Kidney capillary endothelial cell (primary cell): ENCODE measurements at regions not wholly inside any gene's neighbourhood (a gene's known extent, or its start where the extent isn't known, plus 50 kb on each side); places are given as distances from the start of the nearest gene placed in this dataset.
"Not testable (repeated sequence)": the region's sequence is repeated elsewhere in the genome, so short reads cannot be mapped to it uniquely, and the experiment has no call there.

ENCODE experiments used
- DNase-seq: peaks from one replicate; pipeline ENCODE4 v3.0.0-alpha.2; 2018; ENCODE audit warnings: low spot score

DNA sequence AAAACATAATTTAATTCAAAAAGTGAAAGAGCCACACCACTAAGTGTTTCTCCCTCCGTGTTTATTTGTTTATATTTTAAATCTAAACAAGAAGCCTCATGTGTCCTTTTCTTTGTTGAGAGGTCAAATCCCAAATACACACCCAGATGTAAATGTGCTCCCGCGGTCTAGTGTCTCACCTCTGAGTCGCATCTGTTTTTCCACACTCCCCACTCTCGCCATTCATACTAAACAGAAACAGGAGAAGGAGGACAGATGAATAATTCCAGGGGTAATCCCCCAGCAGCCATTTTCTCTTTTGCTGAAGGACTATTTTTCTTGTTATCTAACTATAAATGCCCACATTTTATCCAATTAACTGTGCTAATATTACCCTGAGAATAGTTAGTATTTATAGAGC is 361.6 kb upstream of the RIOK2 start:
- no peak for DNase-seq

DNA sequence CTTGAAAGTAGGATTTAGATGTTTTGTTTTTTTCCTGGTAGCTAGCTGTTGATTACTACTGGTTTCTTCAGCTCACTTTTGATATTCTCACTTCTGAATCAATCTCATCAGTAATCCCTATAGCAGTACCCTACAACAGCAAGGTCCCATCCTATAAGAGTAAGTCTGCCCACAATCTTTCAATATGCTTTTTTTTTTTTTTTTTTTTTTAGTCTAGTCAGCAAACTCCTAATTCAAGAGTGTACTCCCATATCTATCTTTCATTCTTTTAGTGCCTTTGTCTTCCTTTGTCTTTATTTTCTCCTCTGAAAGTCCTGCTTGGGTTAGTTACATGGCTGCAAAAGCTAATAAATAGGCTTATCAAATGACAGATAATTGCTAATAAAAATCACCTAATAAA is 362.4 kb upstream of the RIOK2 start:
- DNase-seq, result no peak

DNA sequence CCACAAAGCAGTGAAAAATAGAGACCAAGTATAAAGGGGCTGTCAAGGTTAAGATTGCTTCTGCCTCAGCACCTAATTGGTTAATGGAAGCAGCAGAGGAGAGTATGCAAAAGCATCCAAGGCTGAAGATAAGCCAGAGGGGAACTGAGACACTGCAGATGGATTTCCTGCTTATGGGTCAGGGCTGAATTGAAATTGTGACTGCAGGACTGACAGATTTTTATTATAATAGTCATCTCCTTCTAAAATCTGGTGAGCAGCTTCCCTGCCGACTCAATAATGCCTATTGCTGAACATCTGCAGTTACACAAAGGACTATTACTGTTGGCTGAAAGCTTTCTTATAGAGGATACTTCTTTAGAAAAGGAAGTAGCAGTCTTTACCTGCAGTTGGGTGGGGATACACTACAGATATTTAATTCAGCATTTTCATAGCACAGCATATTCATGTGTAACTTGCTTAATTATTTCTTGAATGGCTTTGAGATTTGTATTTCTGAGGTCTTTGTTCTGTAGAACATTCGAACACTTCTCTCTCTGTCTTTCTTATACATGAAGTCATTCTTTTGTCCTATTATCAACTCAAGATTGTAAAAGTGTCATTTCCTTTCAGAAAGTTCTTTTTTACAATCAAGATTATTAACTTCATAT is 363.0 kb upstream of the RIOK2 start:
- DNase-seq, result peak; percentile 72

DNA sequence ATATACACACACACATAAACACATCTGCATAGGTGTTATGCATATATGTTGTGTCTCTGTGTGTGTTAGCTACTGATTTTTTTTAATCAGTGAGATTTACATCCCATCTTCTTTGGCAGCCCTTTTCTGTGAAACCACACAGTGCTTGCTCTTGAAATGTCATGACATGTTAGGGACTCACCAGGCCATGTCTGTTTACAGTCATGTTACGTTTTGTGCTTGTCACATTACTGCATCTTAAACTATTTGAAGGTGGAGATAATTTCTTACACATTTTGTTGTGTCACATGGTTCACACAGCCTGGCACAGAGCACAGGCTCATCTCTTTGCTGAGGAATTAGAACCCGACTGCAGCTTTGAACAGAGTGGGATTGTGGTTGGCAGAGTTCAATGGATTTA is 364.4 kb upstream of the RIOK2 start:
- DNase-seq, result no peak

DNA sequence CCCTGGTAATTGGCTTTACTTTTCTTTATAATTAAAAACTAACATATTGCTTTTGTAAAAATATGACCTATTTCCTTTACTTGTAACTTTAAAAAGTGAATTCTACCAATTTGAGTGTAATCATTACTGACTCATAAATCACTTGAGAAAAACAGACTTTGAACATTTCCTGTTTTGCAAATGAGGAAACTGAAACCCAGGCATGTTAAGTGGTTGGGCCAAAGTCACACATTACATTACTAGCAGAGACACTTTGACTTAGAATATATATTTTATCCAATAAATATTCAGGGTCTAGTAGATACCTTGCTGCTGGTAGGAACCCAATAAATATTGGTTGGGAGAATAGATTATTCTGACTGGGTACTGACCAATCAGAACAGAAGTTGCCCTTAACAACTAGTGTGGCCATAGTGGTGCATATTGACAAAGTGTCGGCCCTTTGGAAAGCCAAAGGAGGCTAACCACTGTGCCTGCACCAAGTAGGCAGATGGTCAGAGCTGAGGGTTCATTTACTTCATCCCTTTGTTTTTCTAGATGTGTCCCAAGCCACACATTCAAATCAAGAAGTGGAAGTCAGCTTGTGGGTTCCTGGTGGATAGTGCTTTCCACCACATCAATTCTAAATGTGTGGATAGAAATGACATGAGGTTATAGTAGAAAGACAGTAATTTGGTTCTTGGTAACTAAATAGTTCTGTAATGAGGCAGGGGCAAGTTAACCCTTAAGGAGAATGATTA is 365.1 kb upstream of the RIOK2 start:
- no peak for DNase-seq

DNA sequence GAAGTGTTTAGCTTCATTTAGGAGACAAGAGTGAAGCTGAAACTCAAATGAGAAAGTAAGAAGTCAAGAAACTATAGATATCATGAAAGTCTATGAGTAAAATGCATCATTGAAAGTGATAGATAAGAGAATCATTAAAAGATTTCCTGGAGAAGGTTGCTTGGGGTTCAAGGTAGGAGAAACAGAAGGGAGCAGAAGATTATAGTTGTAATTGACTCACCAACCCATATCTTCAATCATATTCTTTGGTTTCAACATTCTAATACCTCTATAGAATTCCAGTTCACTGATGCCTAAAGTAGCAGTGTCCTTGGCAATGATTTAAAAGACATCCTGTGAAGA is 365.7 kb upstream of the RIOK2 start:
- no peak for DNase-seq

DNA sequence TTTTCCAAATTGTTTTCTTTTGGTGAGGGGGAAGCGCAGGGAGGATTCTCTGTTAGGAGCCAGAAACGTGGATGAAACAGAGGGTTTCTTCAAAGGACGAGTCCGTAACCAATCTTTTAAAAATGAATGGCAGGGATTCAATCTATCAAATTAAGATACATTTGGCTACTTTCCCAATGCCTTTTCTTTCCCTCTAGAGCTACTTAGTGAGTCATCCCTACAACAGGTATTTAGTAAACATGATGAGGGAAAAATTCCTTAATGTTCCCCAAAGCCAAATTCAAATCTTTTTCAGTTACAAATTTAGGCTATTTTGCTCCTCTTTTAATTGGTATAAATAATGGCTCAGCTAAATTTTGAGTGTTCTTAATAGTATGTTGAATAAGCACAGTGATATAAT is 366.4 kb upstream of the RIOK2 start:
- no peak for DNase-seq

DNA sequence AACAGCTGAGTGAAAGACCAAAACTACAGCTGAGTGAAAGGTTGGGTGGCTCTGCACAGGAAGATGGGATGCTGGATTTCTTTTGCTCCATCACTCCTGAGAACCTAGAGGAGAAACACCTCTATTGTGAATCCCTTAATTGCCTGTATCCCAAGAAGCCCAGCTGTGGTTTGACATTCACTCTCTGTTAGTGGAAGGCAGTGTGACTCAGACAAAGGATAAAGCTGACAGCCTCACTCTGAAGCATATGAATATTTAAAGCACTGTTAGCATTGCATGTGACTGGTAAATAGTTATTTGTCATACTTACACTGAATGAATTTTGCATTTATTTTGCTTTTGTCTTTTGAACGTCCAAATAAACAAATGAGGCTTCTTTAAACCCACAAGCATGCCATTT is 367.1 kb upstream of the RIOK2 start:
- DNase-seq, result peak; percentile 47

DNA sequence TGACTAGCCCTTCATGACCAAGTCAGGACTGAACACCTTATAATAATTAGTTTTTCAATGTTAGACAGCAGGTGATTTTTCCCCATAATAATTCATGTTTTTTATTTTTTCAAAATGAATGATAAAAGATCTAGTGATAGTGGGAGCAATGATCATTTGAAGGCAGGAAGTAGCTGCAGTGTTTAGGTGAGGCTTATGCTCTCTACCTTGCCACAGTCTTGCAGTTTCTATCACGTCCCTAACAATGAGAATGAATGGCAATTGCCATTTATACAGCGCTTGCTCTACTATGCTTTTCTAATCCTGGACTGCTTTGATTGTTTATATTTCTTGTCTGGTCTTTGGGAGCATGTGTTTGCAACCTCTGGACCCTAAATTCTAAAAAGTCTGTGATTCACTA is 367.8 kb upstream of the RIOK2 start:
- DNase-seq, result no peak

DNA sequence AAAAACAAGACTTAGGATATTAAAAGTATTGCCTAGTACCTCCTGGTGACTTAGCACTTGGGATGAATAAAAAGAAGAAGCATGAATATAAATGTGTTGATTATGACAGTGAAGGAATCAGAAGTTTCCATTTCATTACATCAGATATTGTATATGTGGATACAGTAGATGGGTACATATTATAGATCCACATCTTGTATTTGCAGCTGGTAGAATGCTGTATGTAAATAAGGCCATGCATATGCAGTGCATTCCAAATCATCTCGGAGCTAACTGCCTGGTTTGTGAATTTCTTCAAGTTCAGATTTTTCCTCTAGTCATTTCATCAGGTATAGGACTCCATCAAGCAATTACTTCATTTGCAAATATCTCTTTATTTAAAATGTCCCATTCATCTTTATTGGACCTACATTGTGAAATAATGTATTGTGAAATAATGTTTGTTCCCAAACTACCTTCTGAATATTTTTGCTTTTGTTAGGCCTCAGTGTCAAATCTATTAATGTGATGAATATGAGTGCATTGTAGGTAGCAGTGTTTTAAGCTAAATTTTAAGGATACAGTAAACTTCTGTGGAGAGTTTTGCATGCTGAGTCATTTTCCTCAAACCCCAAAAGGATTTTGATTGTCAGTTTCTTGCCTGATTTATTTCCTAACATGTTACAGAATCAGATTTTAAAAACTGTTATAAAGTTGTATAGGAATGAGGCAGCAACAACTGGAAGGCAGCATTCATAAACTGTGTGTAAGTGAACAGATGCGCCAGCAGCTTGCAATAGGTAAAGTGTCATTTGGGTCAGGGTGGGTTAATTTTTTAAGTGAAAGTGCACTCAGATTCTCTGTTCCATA is 370.8 kb upstream of the RIOK2 start:
- DNase-seq, result no peak

DNA sequence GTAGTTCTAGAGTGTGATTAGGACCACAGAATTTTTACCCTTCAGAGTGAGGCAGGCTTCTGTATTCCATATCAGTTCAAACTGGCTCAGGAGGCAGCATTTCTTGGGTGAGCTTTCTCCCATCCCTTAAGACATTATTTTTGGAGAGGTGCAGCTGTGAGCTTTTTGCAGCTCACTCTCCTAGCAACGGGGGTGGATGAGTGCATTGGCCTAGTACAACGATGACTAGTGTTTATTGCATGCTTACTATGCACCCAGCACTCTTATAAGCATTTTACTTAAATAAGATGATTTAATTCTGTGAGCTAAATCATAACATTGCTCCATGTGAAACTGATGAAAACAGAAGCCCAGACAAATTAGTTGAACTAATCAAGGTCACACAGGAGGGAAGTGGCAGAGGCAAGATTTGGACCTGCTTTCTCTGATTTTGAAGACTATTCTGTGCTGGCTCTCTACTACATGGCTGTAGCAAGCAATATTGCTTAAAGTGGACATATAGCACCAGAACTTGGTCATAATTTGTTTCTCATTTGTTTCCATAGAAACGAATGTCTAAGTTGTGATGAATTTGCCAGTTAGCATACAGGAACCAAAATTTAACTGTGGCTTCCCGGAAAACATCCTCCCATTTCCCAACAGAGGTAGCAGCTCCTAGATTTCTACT is 372.1 kb upstream of the RIOK2 start:
- DNase-seq, result no peak

DNA sequence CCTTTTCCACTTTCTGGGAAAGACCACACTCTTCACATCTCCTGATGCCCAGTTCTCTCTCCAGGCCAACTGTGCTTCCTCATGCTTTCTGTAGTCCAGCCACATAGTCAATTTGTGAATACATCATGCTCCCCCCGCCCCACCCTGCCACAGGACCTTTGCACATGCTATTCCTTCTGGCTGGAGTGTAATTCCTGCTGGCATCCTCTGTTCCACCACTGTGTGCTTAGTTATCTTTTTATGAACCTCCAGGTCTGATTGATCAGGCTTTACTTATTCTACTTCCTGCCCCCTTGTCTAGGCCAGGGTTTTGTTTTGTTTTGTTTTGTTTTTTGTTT is 372.6 kb upstream of the RIOK2 start:
- no peak for DNase-seq

DNA sequence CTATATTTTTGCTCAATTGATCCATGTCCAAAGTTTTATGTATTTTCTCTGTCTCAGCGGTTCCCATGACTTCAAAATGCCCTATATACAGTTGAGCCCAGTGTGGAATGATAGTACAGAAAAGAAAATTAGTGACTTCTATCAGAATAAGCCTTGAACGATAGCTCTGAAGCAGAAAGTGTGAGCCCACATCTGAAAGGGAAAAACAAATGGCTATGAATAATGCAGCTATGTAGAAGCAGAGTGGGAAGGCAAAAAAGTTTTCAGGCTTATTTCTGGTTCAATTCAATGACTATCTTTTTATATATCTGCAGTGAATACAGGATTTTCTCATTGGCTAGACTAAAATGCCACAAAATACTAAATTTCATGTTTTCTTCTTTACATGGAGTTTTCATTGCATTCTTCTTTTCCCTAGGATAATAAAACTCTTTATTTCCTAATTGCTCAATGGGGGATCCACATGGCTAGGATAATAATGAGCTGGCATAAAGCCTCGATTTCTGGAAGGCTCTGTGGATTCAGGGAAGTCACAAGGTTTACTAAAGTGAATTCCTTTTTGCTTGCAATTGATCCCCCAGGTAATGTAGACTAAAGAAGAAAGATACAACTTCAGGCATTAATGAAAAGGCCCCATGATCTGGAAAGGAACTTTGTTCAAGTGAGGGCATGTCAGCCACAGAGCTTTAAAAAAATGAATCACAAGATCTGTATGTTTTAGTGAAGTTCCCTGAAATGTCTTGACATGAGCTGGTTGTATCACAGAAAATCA is 377.0 kb upstream of the RIOK2 start:
- DNase-seq, result no peak

DNA sequence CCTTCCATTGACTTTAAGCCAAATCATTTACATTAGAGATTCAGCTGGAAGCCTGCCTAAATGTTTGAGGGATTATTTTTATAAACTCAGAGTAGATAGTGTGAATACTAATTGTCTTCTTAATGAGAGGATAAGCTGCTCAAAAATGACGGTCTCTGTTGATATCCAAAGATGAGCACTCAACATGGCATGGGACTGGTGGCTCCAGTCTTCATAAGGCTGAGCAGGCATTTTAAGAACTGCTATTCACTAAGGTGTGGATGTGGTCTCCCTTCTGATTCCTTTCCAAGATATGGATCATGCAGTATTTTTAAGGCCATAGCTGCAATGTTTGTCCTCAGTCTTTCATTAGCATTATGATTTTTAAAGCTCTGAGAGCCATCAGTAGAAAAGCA is 377.5 kb upstream of the RIOK2 start:
- DNase-seq, result no peak

DNA sequence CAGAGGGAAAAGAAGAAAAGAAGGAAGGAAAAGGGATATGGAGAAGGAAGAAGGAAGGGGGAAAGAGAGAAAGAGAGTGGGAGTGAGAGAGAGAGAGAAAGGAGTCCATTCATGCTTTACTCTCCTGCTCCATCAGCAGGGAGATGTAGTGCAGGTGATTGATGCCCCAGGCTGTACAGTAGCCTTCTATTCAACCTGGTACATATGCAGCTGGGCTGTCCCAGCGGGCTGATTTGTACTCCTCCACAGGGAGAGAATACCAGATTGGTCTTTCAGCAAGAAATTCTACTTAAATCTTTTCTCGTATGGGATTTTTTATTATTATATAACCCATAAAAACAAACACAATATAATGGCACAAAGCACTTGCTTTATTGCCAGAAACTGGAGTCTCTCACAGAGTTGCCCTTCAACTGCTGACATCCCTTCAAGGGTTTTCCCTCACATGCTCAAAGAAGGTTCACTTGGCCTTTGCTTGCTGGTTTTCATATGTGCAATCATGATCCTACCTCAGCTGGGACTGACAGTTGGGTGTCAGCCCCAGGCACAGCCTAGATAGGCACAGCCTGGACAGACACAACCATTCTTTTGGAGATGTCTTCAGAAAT is 380.1 kb upstream of the RIOK2 start:
- no peak for DNase-seq

DNA sequence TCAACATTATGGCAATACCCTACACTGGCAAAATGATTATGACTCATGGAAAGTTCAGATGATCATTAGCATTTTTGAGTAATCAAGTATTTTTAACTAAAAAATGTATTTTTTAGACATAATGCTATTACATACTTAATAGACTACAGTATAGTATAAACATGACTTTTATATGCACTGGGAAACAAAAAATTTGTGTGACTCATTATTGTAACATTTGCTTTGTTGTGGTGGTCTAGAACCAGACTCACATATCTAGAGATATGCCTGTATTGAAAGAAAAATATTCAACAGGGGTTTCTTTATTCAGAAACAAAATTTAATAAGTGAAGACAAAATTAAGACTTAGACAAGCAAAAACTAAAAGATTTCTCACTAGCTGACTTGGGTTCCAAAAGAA is 385.3 kb upstream of the RIOK2 start:
- no peak for DNase-seq

DNA sequence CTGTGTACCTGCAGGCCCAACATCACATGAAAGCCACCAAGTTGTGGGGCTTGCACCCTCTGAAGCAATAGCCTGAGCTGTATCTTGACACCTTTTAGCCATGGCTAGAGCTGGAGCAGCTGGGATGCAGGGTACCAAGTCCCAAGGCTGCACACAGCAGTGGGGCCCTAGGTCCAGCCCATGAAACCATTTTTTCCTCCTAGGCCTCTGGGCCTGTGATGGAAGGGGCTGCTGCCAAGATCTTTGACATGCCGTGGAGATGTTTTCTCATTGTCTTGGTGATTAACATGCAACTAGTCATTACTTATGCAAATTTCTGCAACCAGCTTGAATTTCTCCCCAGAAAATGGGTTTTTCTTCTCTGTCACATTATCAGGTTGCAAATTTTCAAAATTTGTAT is 387.2 kb upstream of the RIOK2 start:
- no peak for DNase-seq

DNA sequence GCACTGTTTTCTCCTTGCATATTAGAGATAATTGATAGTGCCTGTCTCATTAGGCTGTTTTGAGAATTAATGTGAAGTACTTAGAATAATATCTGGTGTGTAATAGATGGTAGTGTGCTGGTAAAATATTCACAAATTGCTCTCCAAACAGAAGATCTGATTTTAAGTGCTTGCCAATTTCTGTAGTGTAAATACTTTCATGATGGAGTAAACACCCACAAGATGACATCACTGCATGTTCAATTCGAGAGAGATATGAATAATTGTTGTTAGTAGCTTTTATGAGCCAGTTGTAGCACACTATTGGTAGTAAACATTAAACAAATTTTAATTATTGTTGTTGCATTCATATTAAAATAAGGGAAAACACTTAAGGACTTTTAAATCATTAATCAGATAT is 392.3 kb upstream of the RIOK2 start:
- DNase-seq, result no peak

DNA sequence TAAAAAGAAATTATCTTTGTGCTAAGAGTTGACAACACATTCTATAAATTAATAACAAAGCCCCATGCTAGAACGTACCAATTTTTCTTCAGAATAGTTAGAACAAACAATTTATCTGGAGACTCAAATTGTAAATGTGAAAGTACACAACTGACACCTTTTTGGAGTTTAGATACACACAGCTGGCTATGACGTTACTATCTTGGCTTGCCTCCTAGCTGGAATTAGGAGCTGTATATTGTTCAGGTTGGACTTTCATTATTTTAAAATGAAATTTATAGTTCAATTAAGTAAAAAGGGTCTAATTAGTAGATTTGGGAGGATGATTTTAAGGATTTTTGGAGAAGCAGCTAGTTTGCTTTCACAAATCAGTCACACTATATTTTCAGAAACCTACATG is 393.9 kb upstream of the RIOK2 start:
- no peak for DNase-seq

DNA sequence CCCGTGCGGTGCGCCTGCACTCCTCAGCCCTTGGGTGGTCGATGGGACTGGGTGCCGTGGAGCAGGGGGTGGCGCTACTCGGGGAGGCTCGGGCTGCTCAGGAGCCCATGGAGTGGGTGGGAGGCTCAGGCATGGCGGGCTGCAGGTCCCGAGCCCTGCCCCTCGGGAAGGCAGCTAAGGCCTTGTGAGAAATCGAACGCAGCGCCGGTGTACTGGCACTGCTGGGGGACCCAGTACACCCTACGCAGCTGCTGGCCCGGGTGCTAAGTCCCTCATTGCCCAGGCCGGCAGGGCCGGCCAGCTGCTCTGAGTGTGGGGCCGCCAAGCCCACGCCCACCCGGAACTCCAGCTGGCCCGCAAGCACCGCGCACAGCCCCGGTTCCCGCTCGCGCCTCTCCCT is 396.9 kb upstream of the RIOK2 start:
- DNase-seq, result not testable (repeated sequence)

DNA sequence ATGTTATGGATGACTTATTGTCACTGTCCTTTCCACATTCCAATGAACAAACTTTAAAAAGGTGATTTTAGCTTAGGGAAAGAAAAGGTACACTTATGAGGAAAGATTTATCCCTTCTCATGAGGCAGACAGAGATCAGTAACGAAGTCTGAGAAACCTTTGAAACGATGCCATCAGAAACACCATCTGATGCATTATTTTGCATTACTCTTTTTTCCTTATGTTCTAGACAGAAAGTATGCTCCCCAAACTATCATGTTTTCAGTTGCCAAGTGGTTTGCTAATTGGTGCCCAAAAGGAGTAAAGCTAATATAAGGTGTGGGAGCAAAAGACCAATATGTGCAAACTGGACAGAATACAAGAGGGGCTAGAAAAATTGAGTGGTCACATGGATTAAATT is 397.7 kb upstream of the RIOK2 start:
- DNase-seq, result no peak

DNA sequence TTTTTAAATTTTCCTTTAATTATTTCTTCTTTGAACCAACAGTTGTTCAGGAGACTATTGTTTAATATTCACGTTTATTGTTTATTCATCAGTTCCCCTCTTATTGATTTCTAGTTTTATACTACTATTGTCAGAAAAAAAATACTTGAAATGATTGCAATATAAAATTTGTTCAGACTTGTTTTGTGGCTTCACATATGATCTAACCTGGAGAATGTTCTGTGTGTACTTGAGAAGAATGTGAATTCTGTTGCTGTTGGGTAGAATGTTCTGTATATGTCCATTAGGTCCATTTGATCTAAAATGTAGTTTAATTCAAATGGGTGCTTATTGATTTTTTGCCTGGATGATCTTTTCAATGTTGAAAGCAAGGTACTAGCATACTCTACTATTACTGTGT is 408.7 kb upstream of the RIOK2 start:
- no peak for DNase-seq
